IMR-90 (cell line): ENCODE measurements at regions not wholly inside any gene's neighbourhood (a gene's known extent, or its start where the extent isn't known, plus 50 kb on each side); places are given as distances from the start of the nearest gene placed in this dataset.

Source experiments
- ATAC-seq: fragments of 200-7000 bp; cut with Tn5 transposase; 2 replicates; pipeline ENCODE4 v1.9.1; 2020; ENCODE audit warnings: low read depth, mild to moderate bottlenecking, moderate library complexity
- BruUV-seq: library from RNA; stranded (reverse); fragments of 400-500 nt; replicated peaks from 2 replicates; lab custom pipeline; 2021; lab: Mats Ljungman, UMichigan
- CTCF ChIA-PET: fragments of 300-600 bp; formaldehyde crosslinking; extraction: SDS; loops from one replicate; lab custom pipeline; 2021; ENCODE audit warnings: antibody characterized with exemption; lab: Yijun Ruan, JAX
- POLR2A ChIA-PET: fragments of 300-600 bp; sonication (Branson Sonifier 250); formaldehyde crosslinking; loops from one replicate; lab custom pipeline; 2022; ENCODE audit warnings: antibody characterized with exemption; ENCODE audit not compliant: unreplicated experiment; lab: Charles Lee
- DNase-seq: peaks from one replicate; pipeline ENCODE4 v3.0.0; 2013
- H2AFZ ChIP-seq: replicated peaks from 2 replicates; pipeline ENCODE3; 2013; ENCODE audit warnings: low read length, mild to moderate bottlenecking; ENCODE audit not compliant: poor library complexity
- H2AK5ac ChIP-seq: 2 replicates; pipeline ENCODE4 v1.6.1; 2013; ENCODE audit warnings: low read depth, low read length, inconsistent platforms
- H2AK9ac ChIP-seq: replicated peaks from 2 replicates; pipeline ENCODE3; 2013; ENCODE audit warnings: mild to moderate bottlenecking, low read depth, low read length, moderate library complexity; ENCODE audit not compliant: poor library complexity
- H2BK120ac ChIP-seq: 2 replicates; pipeline ENCODE4 v1.6.1; 2013; ENCODE audit warnings: low read depth, low read length, inconsistent platforms
- H2BK15ac ChIP-seq: 3 replicates; pipeline ENCODE4 v1.6.1; 2013; ENCODE audit warnings: low read depth, low read length, inconsistent platforms
- H2BK20ac ChIP-seq: 2 replicates; pipeline ENCODE4 v1.6.1; 2013; ENCODE audit warnings: low read depth, mild to moderate bottlenecking, inconsistent platforms, low read length, moderate library complexity
- H2BK5ac ChIP-seq: 2 replicates; pipeline ENCODE4 v1.6.1; 2013; ENCODE audit warnings: mild to moderate bottlenecking, low read depth, low read length, inconsistent platforms; ENCODE audit not compliant: poor library complexity, severe bottlenecking
- H3K14ac ChIP-seq: replicated peaks from 2 replicates; pipeline ENCODE4 v1.6.1; 2013; ENCODE audit warnings: low read depth, low read length, inconsistent platforms
- H3K18ac ChIP-seq: 2 replicates; pipeline ENCODE4 v1.6.1; 2013; ENCODE audit warnings: low read depth, low read length, control low read depth
- H3K23ac ChIP-seq: 2 replicates; pipeline ENCODE4 v1.6.1; 2013; ENCODE audit warnings: low read depth, low read length, inconsistent platforms
- H3K27ac ChIP-seq: 2 replicates; pipeline ENCODE4 v1.5.1; 2013; ENCODE audit warnings: mild to moderate bottlenecking, control low read depth, low read length; ENCODE audit not compliant: insufficient read depth
- H3K27me3 ChIP-seq: 2 replicates; pipeline ENCODE4 v1.6.1; 2013; ENCODE audit warnings: low read length; ENCODE audit not compliant: control insufficient read depth, insufficient read depth
- H3K36me3 ChIP-seq: 2 replicates; pipeline ENCODE4 v1.6.1; 2013; ENCODE audit warnings: low read length, mixed read lengths; ENCODE audit not compliant: control insufficient read depth, insufficient read depth
- H3K4ac ChIP-seq: 2 replicates; pipeline ENCODE4 v1.6.1; 2013; ENCODE audit warnings: low read depth, low read length, inconsistent platforms
- H3K4me1 ChIP-seq: 2 replicates; pipeline ENCODE4 v1.6.1; 2013; ENCODE audit warnings: low read length, mixed read lengths; ENCODE audit not compliant: control insufficient read depth, insufficient read depth
- H3K4me2 ChIP-seq: 2 replicates; pipeline ENCODE4 v1.6.1; 2013; ENCODE audit warnings: low read depth, mild to moderate bottlenecking, control low read depth, low read length, moderate library complexity
- H3K4me3 ChIP-seq: 2 replicates; pipeline ENCODE4 v1.5.1; 2013; ENCODE audit warnings: low read depth, mild to moderate bottlenecking, control low read depth, low read length, moderate library complexity; ENCODE audit not compliant: insufficient read depth
- H3K56ac ChIP-seq: 2 replicates; pipeline ENCODE4 v1.6.1; 2013; ENCODE audit warnings: low read length, inconsistent platforms; ENCODE audit not compliant: insufficient read depth; ENCODE audit errors: extremely low read depth
- H3K79me1 ChIP-seq, 2 experiments: 2 replicates each; pipeline ENCODE4 v1.6.1; 2013; ENCODE audit warnings: low read length in 2 of 2, inconsistent platforms in 1 of 2, low read depth in 1 of 2
- H3K9ac ChIP-seq: 2 replicates; pipeline ENCODE4 v1.6.1; 2013; ENCODE audit warnings: low read depth, low read length, control low read depth
- H3K9me1 ChIP-seq: 2 replicates; pipeline ENCODE4 v1.6.1; 2013; ENCODE audit warnings: low read length, inconsistent platforms; ENCODE audit not compliant: insufficient read depth
- H3K9me3 ChIP-seq: 2 replicates; pipeline ENCODE4 v1.6.1; 2013; ENCODE audit warnings: low read length; ENCODE audit not compliant: control insufficient read depth, insufficient read depth
- H4K20me1 ChIP-seq: 2 replicates; pipeline ENCODE4 v1.6.1; 2013; ENCODE audit warnings: low read length, inconsistent platforms; ENCODE audit not compliant: insufficient read depth
- H4K5ac ChIP-seq: 2 replicates; pipeline ENCODE4 v1.6.1; 2013; ENCODE audit warnings: mild to moderate bottlenecking, low read depth, low read length, control low read depth
- H4K8ac ChIP-seq, 2 experiments: 2 replicates each; pipeline ENCODE4 v1.6.1; 2013; ENCODE audit warnings: low read depth in 2 of 2, low read length in 2 of 2, control low read depth in 1 of 2, inconsistent platforms in 1 of 2
- H4K91ac ChIP-seq: 2 replicates; pipeline ENCODE4 v1.6.1; 2013; ENCODE audit warnings: low read depth, low read length, inconsistent platforms; ENCODE audit not compliant: insufficient read depth
- CHD1 ChIP-seq: IDR thresholded peaks from 2 replicates; pipeline ENCODE4 v1.6.1; 2012; ENCODE audit warnings: low read depth, low read length, improper control_type of control experiment
- MXI1 ChIP-seq: IDR thresholded peaks from 2 replicates; pipeline ENCODE4 v1.6.1; 2012; ENCODE audit warnings: low read depth, mild to moderate bottlenecking, low read length, moderate library complexity, borderline replicate concordance
- POLR2A ChIP-seq: IDR thresholded peaks from 2 replicates; pipeline ENCODE4 v1.6.1; 2012; ENCODE audit warnings: mild to moderate bottlenecking, low read depth, low read length
- RAD21 ChIP-seq: IDR thresholded peaks from 2 replicates; pipeline ENCODE4 v1.6.1; 2012; ENCODE audit warnings: low read length, improper control_type of control experiment
- RCOR1 ChIP-seq: IDR thresholded peaks from 2 replicates; pipeline ENCODE4 v1.6.1; 2012; ENCODE audit warnings: mild to moderate bottlenecking, low read length, improper control_type of control experiment; ENCODE audit not compliant: insufficient replicate concordance
- RFX5 ChIP-seq: IDR thresholded peaks from 2 replicates; pipeline ENCODE4 v1.8.0; 2012; ENCODE audit warnings: low read depth, mild to moderate bottlenecking, low read length, moderate library complexity
- SMC3 ChIP-seq: fragments of 150-350 bp; IDR thresholded peaks from 2 replicates; pipeline ENCODE4 v1.6.1; 2016; ENCODE audit warnings: low read depth, mild to moderate bottlenecking, antibody characterized with exemption, low read length, moderate library complexity
- WGBS, 2 experiments: methylation state at CpG; one replicate each; pipeline versions ENCODE4 v1.1.5 to v1.1.7; 2013; ENCODE audit warnings: missing lambda C conversion rate in 2 of 2; ENCODE audit not compliant: insufficient read length in 1 of 2; ENCODE audit errors: extremely low coverage in 2 of 2; 5-methylcytosine and 5-hydroxymethylcytosine counted together
- dilution Hi-C: fragments of 300-500 bp; cut with HindIII; formaldehyde crosslinking; loops from one replicate; pipeline ENCODE4 v1.14.3; 2018; ENCODE audit warnings: low sequenced_read_pairs; ENCODE audit not compliant: unreplicated experiment
- in situ Hi-C: fragments of 300-500 bp; cut with MboI; formaldehyde crosslinking; loops from 3 replicates; pipeline ENCODE4 v1.14.3; 2019; ENCODE audit warnings: low sequenced_read_pairs, inconsistent platforms, mixed read lengths
- intact Hi-C: fragments of 100-400 bp; cut with micrococcal nuclease; formaldehyde crosslinking; loops from 2 replicates; pipeline ENCODE4 v1.10.0; 2022

DNA sequence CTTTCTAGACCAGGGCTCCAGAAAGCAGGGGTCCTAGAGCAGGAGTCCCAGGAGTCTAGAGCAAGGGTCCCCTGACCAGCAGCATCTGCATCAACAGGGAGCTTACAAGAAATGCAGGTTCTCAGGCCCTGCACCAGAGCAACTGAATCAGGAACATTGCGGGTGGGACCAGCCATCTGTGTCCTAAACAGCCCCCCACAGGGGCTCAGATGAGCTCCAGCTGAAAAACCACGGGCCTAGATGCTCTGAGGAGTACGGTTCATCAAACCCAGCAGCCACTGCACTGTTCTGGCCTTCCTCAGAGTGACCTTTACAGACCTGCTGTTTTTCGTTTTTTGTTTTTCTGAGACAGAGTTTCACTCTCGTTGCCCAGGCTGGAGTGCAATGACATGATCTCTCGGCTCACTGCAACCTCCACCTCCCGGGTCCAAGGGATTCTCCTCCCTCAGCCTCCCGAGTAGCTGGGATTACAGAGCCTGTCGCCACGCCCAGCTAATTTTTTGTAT is 438.2 kb downstream of the SOX9 start:
- H3K36me3 ChIP-seq: no peaks in the 10 kb centered on the region
- no peak overlapping the region for H4K8ac ChIP-seq
- H3K4me3 ChIP-seq: no peak overlapping the region
- WGBS, 2 experiments: 87% methylated on average over 4 of the region's 10 CpGs; no CpG with 5 or more reads in 1 of the 2 experiments
- no peak overlapping the region for H2BK20ac ChIP-seq
- no peak for TF ChIP-seq RFX5
- TF ChIP-seq RAD21: no peak
- TF ChIP-seq MXI1: no peak
- no peak for TF ChIP-seq SMC3
- no peak for TF ChIP-seq CHD1
- no peak for TF ChIP-seq POLR2A
- no peak for TF ChIP-seq RCOR1
- H3K79me1 ChIP-seq: peaks cover 31 to 54% of the 10 kb centered on the region in 2 experiments
- no peak overlapping the region for H2BK5ac ChIP-seq
- H2BK15ac ChIP-seq: no peak overlapping the region
- no peak overlapping the region for H2AFZ ChIP-seq
- no peak overlapping the region for H2AK5ac ChIP-seq
- no peaks in the 10 kb centered on the region for H3K27me3 ChIP-seq
- no peak overlapping the region for H3K27ac ChIP-seq
- ATAC-seq (no peak), DNase-seq (no peak)
- peaks cover 28% of the 10 kb centered on the region for H4K20me1 ChIP-seq
- H3K4me2 ChIP-seq: no peak overlapping the region
- BruUV-seq: no TSS peak
- peaks cover 2% of the 10 kb centered on the region; the same call in 1 of the 2 replicates for H3K9me1 ChIP-seq
- no peak overlapping the region for H4K91ac ChIP-seq
- H3K9ac ChIP-seq: no peak overlapping the region
- ChIA-PET POLR2A (no interaction called here), CTCF (interaction anchor here (0.6 to 2.5 kb wide), 8 partner anchors 14 to 630 kb away, joined by 3 to 22 read pairs (median 4); no protein-coding TSS in a partner anchor)
- no peak overlapping the region for H2AK9ac ChIP-seq
- in situ Hi-C loops (loop anchor here (25.0 kb wide), 1 partner anchor 428 kb away; no protein-coding TSS in a partner anchor), intact Hi-C loops (loop anchor here (5.0 kb wide), 1 partner anchor 1922 kb away; no protein-coding TSS in a partner anchor), dilution Hi-C loops (no loop called here)
- H4K5ac ChIP-seq: no peak overlapping the region
- no peak overlapping the region for H3K56ac ChIP-seq
- H3K14ac ChIP-seq: no peak overlapping the region
- H3K23ac ChIP-seq: no peak overlapping the region
- H3K4me1 ChIP-seq: peaks cover 1% of the 10 kb centered on the region; the same call in 1 of the 2 replicates
- H2BK120ac ChIP-seq: no peak overlapping the region
- H3K9me3 ChIP-seq: no peaks in the 10 kb centered on the region
- no peak overlapping the region for H3K4ac ChIP-seq
- H3K18ac ChIP-seq: no peak overlapping the region
